ENCODE measurements at regions not wholly inside any gene's neighbourhood (a gene's known extent, or its start where the extent isn't known, plus 50 kb on each side); places are given as distances from the start of the nearest gene placed in this dataset.

- Histone ChIP-seq H3K4ac (ENCODE audit: low read depth, low read length) (no peak overlapping the region), H2AK5ac (ENCODE audit: low read depth, low read length) (no peak overlapping the region), H4K91ac (ENCODE audit: insufficient read depth, low read depth, low read length) (no peak overlapping the region), H3K4me2 (ENCODE audit: low read depth, low read length) (no peak overlapping the region), H3K18ac (ENCODE audit: low read depth, low read length) (no peak overlapping the region), H3K23ac (ENCODE audit: low read depth, low read length) (no peak overlapping the region), H3K27me3 (ENCODE audit: control insufficient read depth, insufficient read depth, low read length) (peaks cover 7% of the 10 kb centered on the region; the same call in 1 of the 2 replicates), H3K4me1 (ENCODE audit: control insufficient read depth, insufficient read depth, low read length) (no peaks in the 10 kb centered on the region), H3K56ac (ENCODE audit: extremely low read depth, insufficient read depth, low read length) (no peak overlapping the region), H2BK20ac (ENCODE audit: low read depth, low read length) (no peak overlapping the region), H2BK15ac (ENCODE audit: low read depth, low read length) (no peak overlapping the region), H3K14ac (replicated peaks; ENCODE audit: low read depth, low read length) (no peak overlapping the region), H3K9ac (ENCODE audit: low read depth, low read length) (no peak overlapping the region), H3K79me1 (ENCODE audit: low read depth in 1 of 2, low read length in 2 of 2) (no peaks in the 10 kb centered on the region), H4K5ac (ENCODE audit: low read depth, low read length) (no peak overlapping the region), H3K9me3 (ENCODE audit: control insufficient read depth, insufficient read depth, low read length) (no peaks in the 10 kb centered on the region), H3K27ac (ENCODE audit: insufficient read depth, low read length) (no peak overlapping the region), H2AFZ (replicated peaks; ENCODE audit: low read length, poor library complexity) (no peak overlapping the region), H3K9me1 (ENCODE audit: insufficient read depth, low read length) (no peaks in the 10 kb centered on the region), H2BK5ac (ENCODE audit: low read depth, low read length, poor library complexity, severe bottlenecking) (no peak overlapping the region), H2BK120ac (ENCODE audit: low read depth, low read length) (no peak overlapping the region), H3K4me3 (ENCODE audit: insufficient read depth, low read depth, low read length) (no peak overlapping the region), H4K20me1 (ENCODE audit: insufficient read depth, low read length) (no peaks in the 10 kb centered on the region), H3K36me3 (ENCODE audit: control insufficient read depth, insufficient read depth, low read length) (no peaks in the 10 kb centered on the region), H2AK9ac (replicated peaks; ENCODE audit: low read depth, low read length, poor library complexity) (no peak overlapping the region), H4K8ac (ENCODE audit: low read depth in 2 of 2, low read length in 2 of 2) (no peak overlapping the region)
- in situ Hi-C loops (cut with MboI; ENCODE audit: low sequenced_read_pairs) (no loop called here), intact Hi-C loops (cut with micrococcal nuclease) (no loop called here), dilution Hi-C loops (cut with HindIII; ENCODE audit: low sequenced_read_pairs, unreplicated experiment) (no loop called here)
- ATAC-seq (ENCODE audit: low read depth) (no peak), DNase-seq (no peak)
- BruUV-seq (replicated peaks), result no TSS peak
- TF ChIP-seq RFX5 (IDR thresholded peaks at IDR 0.05; ENCODE audit: low read depth, low read length) (no peak), RAD21 (IDR thresholded peaks at IDR 0.05; ENCODE audit: low read length) (no peak), CTCF (conservative IDR thresholded peaks at IDR 0.05; ENCODE audit: low read depth, low read length) (no peak), BHLHE40 (IDR thresholded peaks at IDR 0.05; ENCODE audit: low read depth, low read length) (no peak)
- POLR2A ChIA-PET (ENCODE audit: unreplicated experiment), result no interaction called here
- no CpG with 5 or more reads among the region's 4 CpGs for WGBS, 2 experiments (ENCODE audit: extremely low coverage in 2 of 2, insufficient read length in 1 of 2)
- CTCF ChIA-PET, result no interaction called here
Measured at GRCh38 chrX:118261151-118261550, 84.8 kb upstream of the WDR44 start.

Measured in IMR-90 (cell line).